ENCODE measurements at regions not wholly inside any gene's neighbourhood (a gene's known extent, or its start where the extent isn't known, plus 50 kb on each side); places are given as distances from the start of the nearest gene placed in this dataset.

- TF ChIP-seq CTCF (conservative IDR thresholded peaks at IDR 0.05; ENCODE audit: low read depth) = no peak
- POLR2A ChIA-PET (ENCODE audit: low non-redundant PET) = no interaction called here
Observed at GRCh38 chr21:27819299-27819698, 852.4 kb upstream of the ADAMTS5 start.

GRCh38 chr21:27818847-27819246, 852.0 kb upstream of the ADAMTS5 start:
- no peak overlapping the region for H3K27ac ChIP-seq
- no peak for TF ChIP-seq CTCF (conservative IDR thresholded peaks at IDR 0.05; ENCODE audit: low read depth)
- ChIA-PET POLR2A (ENCODE audit: low non-redundant PET) (no interaction called here), CTCF (no interaction called here)
- DNase-seq (ENCODE audit: low spot score) = no peak

More at GRCh38 chr21:27819299-27819698, 852.4 kb upstream of the ADAMTS5 start:
- DNase-seq (ENCODE audit: low spot score) = no peak
- CTCF ChIA-PET = no interaction called here
- no peak overlapping the region for H3K27ac ChIP-seq

- TF ChIP-seq CTCF (conservative IDR thresholded peaks at IDR 0.05; ENCODE audit: low read depth) = no peak
- POLR2A ChIA-PET (ENCODE audit: low non-redundant PET) = no interaction called here
- CTCF ChIA-PET = no interaction called here
- DNase-seq (ENCODE audit: low spot score) = no peak
- no peak overlapping the region for H3K27ac ChIP-seq
Observed at GRCh38 chr21:27817902-27818623, 851.2 kb upstream of the ADAMTS5 start.

GRCh38 chr21:27817074-27817473, 850.2 kb upstream of the ADAMTS5 start:
- CTCF ChIA-PET = interaction anchor here (0.6 kb wide), 1 partner anchor 43 kb away, joined by 3 read pairs; no protein-coding TSS in a partner anchor
- no peak overlapping the region for H3K27ac ChIP-seq
- POLR2A ChIA-PET (ENCODE audit: low non-redundant PET) = no interaction called here
- no peak for DNase-seq (ENCODE audit: low spot score)
- no peak for TF ChIP-seq CTCF (conservative IDR thresholded peaks at IDR 0.05; ENCODE audit: low read depth)

- H3K27ac ChIP-seq = no peak overlapping the region
- DNase-seq (ENCODE audit: low spot score) = no peak
- ChIA-PET CTCF (interaction anchor here (0.6 kb wide), 1 partner anchor 1020 kb away, joined by 3 read pairs; no protein-coding TSS in a partner anchor), POLR2A (ENCODE audit: low non-redundant PET) (no interaction called here)
- no peak for TF ChIP-seq CTCF (conservative IDR thresholded peaks at IDR 0.05; ENCODE audit: low read depth)
Observed at GRCh38 chr21:27816301-27816700, 849.4 kb upstream of the ADAMTS5 start.

GRCh38 chr21:27814226-27814625, 847.3 kb upstream of the ADAMTS5 start:
- no peak for TF ChIP-seq CTCF (conservative IDR thresholded peaks at IDR 0.05; ENCODE audit: low read depth)
- DNase-seq (ENCODE audit: low spot score) = no peak
- POLR2A ChIA-PET (ENCODE audit: low non-redundant PET) = no interaction called here
- CTCF ChIA-PET = no interaction called here
- no peak overlapping the region for H3K27ac ChIP-seq

All from RWPE1 (cell line).